ENCODE measurements at regions not wholly inside any gene's neighbourhood (a gene's known extent, or its start where the extent isn't known, plus 50 kb on each side); places are given as distances from the start of the nearest gene placed in this dataset.

- no peak for TF ChIP-seq CTCF (IDR thresholded peaks at IDR 0.05)
- TF ChIP-seq EZH2 (IDR thresholded peaks at IDR 0.05), result no peak
- no peak for TF ChIP-seq EZH2phosphoT487 (IDR thresholded peaks at IDR 0.05)
Measured at GRCh38 chr2:6071519-6071918, 379.3 kb downstream of the SOX11 start.

Data from neural progenitor cell (in vitro differentiated cells).